Lower lobe of right lung (tissue), 2 donors: ENCODE measurements at regions not wholly inside any gene's neighbourhood (a gene's known extent, or its start where the extent isn't known, plus 50 kb on each side); places are given as distances from the start of the nearest gene placed in this dataset.

Experiments
- ATAC-seq, 2 donors: fragments of 200-7000 bp; cut with Tn5 transposase; one replicate each; pipeline ENCODE4 v1.9.1; 2020 to 2022; ENCODE audit warnings: mild to moderate bottlenecking in 2 of 2, moderate library complexity in 2 of 2
- DNase-seq: peaks from one replicate; pipeline ENCODE4 v3.0.0-alpha.2; 2020
- H3K27ac ChIP-seq: fragments of 200-600 bp; one replicate; pipeline ENCODE4 v1.8.0; 2022
- H3K27me3 ChIP-seq: fragments of 200-600 bp; one replicate; pipeline ENCODE4 v1.8.0; 2022; ENCODE audit warnings: low read depth
- H3K36me3 ChIP-seq: fragments of 200-600 bp; one replicate; pipeline ENCODE4 v1.8.0; 2022; ENCODE audit warnings: mild to moderate bottlenecking
- H3K4me1 ChIP-seq: fragments of 200-600 bp; one replicate; pipeline ENCODE4 v1.8.0; 2022
- H3K4me3 ChIP-seq: fragments of 200-600 bp; one replicate; pipeline ENCODE4 v1.8.0; 2022; ENCODE audit warnings: mild to moderate bottlenecking
- H3K9me3 ChIP-seq: fragments of 200-600 bp; one replicate; pipeline ENCODE4 v1.8.0; 2022
- CTCF ChIP-seq: fragments of 200-600 bp; IDR thresholded peaks from one replicate; pipeline ENCODE4 v1.8.0; 2022; ENCODE audit warnings: antibody characterized with exemption, mild to moderate bottlenecking
- intact Hi-C: fragments of 100-400 bp; cut with DNase I; formaldehyde crosslinking; loops from one replicate; pipeline ENCODE4 v1.11.0; 2022
- donor health status: DM: no; HTN: yes; CAD: no; lungs with severe emphysema.

- Histone ChIP-seq H3K4me1 (no peaks in the 10 kb centered on the region), H3K9me3 (no peaks in the 10 kb centered on the region), H3K36me3 (no peaks in the 10 kb centered on the region), H3K27me3 (no peaks in the 10 kb centered on the region), H3K4me3 (no peak overlapping the region), H3K27ac (no peak overlapping the region)
- intact Hi-C loops = no loop called here
- TF ChIP-seq CTCF = no peak
- DNase-seq = no peak
- ATAC-seq = no peak
These were observed 1777.1 kb downstream of the MAT2B start for GRCh38 chr5:165282491-165282890.

- intact Hi-C loops = no loop called here
- H3K27me3 ChIP-seq = no peaks in the 10 kb centered on the region
- no peaks in the 10 kb centered on the region for H3K9me3 ChIP-seq
- TF ChIP-seq CTCF = no peak
- no peaks in the 10 kb centered on the region for H3K4me1 ChIP-seq
- no peak overlapping the region for H3K27ac ChIP-seq
- no peaks in the 10 kb centered on the region for H3K36me3 ChIP-seq
- DNase-seq = no peak
- no peak for ATAC-seq
- no peak overlapping the region for H3K4me3 ChIP-seq
These were observed 1781.3 kb downstream of the MAT2B start for GRCh38 chr5:165286692-165287091.

DNA sequence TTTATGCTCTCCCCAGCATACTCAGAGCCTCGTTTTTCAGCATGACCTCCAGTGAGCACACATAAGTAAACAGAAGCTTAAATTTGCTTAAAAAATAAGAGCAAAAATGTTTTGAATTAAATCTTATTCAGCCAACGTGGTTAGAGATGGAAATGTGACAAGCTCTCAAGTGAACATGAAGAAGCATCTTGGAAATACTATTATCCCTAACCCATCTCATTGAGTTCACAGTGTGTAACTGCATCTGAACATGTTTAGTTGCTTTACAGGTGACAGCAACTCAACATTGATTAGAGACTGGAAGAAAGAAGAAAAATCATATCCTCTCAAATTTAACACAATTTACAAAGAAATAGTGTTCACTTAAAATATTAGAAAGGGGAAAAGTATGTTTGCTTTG, 1785.1 kb downstream of the MAT2B start:
- H3K9me3 ChIP-seq = no peaks in the 10 kb centered on the region
- no peak for TF ChIP-seq CTCF
- H3K4me3 ChIP-seq = no peak overlapping the region
- H3K27ac ChIP-seq = no peak overlapping the region
- H3K27me3 ChIP-seq = no peaks in the 10 kb centered on the region
- DNase-seq (no peak), ATAC-seq (no peak)
- intact Hi-C loops = no loop called here
- H3K36me3 ChIP-seq = no peaks in the 10 kb centered on the region
- no peaks in the 10 kb centered on the region for H3K4me1 ChIP-seq

DNA sequence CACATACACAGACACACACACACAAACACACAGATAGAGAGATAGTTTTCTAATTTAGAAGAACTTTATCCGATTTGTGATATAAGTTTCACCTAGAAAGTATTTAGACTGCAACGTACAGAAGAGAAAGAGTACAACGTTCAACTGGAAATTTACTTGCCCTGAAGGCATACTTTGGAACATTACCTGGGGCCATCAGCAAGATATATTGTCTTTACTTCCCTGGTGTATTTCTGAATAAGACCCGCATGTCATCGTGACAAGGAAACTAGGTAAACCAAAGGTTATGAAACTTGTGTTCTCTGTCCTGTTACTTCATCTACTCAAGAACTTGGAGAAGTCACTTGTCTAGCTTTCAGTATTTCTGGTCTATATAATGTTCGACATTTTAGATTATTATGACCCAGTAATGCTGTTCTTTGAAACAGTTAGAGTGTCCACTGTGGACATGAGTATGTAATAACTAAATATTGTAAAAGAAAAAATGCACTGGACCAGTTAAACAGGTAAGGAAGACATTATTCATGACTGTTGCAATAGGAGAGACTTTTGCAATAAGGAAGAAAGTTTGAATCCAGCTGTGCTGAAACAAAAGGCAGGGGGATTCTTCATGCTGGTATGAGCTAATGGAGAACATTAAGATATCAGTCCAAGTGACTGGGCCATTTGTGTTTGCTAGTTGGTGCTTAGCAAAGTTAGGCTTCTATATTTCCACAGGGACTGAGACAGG, 1791.1 kb downstream of the MAT2B start:
- Histone ChIP-seq H3K27me3 (no peaks in the 10 kb centered on the region), H3K4me3 (no peak overlapping the region), H3K27ac (no peak overlapping the region), H3K9me3 (no peaks in the 10 kb centered on the region), H3K36me3 (no peaks in the 10 kb centered on the region), H3K4me1 (no peaks in the 10 kb centered on the region)
- no peak for DNase-seq
- no peak for TF ChIP-seq CTCF
- ATAC-seq = no peak
- intact Hi-C loops = no loop called here

DNA sequence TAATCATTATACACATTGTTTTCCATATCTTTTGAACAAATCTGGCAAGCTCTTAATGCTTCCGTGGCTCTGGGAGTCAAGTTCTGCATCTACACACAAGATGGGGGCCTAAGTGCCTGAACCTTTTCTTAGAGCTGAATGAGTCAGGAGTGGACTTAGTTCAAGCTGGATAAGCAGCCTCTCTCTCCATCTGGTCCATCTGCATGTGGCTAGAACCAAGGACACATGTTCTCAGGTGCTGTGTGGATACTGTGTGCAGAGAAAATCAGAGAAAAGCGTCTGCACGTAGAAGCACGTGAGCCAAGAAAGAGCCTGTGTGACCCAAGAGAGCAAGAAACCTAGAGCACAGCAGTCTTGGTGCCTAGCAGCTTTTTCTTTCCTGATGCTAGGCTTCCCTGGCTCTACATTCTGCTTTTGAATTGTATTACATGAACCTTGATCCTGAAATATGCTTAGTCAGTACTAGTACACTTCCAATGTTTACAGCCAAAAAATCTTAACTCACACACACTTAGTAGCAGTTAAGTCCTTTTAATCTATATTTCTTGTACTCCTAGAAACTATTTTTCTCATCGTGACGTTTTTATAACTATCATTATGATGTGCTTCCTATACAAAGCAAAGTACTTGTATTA, 1798.9 kb downstream of the MAT2B start:
- Histone ChIP-seq H3K4me1 (no peaks in the 10 kb centered on the region), H3K9me3 (no peaks in the 10 kb centered on the region), H3K4me3 (no peak overlapping the region), H3K27me3 (no peaks in the 10 kb centered on the region), H3K27ac (no peak overlapping the region), H3K36me3 (no peaks in the 10 kb centered on the region)
- no peak for TF ChIP-seq CTCF
- DNase-seq = no peak
- no peak for ATAC-seq
- intact Hi-C loops = no loop called here
